Astrocyte (in vitro differentiated cells and primary cell): ENCODE measurements at regions not wholly inside any gene's neighbourhood (a gene's known extent, or its start where the extent isn't known, plus 50 kb on each side); places are given as distances from the start of the nearest gene placed in this dataset.

Source experiments
- DNase-seq: peaks from one replicate; pipeline ENCODE4 v3.0.0-alpha.2; 2010; ENCODE audit warnings: low read depth
- FAIRE-seq: peaks from 2 replicates; lab custom pipeline; 2011; peaks lifted over from hg19 to GRCh38; lab: Jason Lieb, UNC
- H2AFZ ChIP-seq: 2 replicates; pipeline ENCODE4 v1.6.0; 2012; ENCODE audit warnings: low read depth, low read length, inconsistent platforms
- H3K27ac ChIP-seq: 2 replicates; pipeline ENCODE4 v1.5.1; 2011; ENCODE audit warnings: low read depth, low read length, inconsistent platforms
- H3K27me3 ChIP-seq: 2 replicates; pipeline ENCODE4 v1.6.0; 2011; ENCODE audit warnings: low read length, inconsistent platforms; ENCODE audit not compliant: insufficient read depth
- H3K36me3 ChIP-seq: 2 replicates; pipeline ENCODE4 v1.5.1; 2011; ENCODE audit warnings: low read length, inconsistent platforms; ENCODE audit not compliant: insufficient read depth
- H3K4me1 ChIP-seq: 2 replicates; pipeline ENCODE4 v1.5.1; 2011; ENCODE audit warnings: low read length, inconsistent platforms; ENCODE audit not compliant: insufficient read depth
- H3K4me2 ChIP-seq: 2 replicates; pipeline ENCODE4 v1.6.0; 2012; ENCODE audit warnings: low read length, inconsistent platforms
- H3K4me3 ChIP-seq: 2 replicates; pipeline ENCODE4 v1.5.1; 2011; ENCODE audit warnings: low read depth, mild to moderate bottlenecking, low read length, inconsistent platforms; ENCODE audit not compliant: insufficient read depth
- H3K79me2 ChIP-seq: 2 replicates; pipeline ENCODE4 v1.6.0; 2012; ENCODE audit warnings: mild to moderate bottlenecking, low read length, inconsistent platforms; ENCODE audit not compliant: insufficient read depth
- H3K9ac ChIP-seq: 2 replicates; pipeline ENCODE4 v1.6.0; 2012; ENCODE audit warnings: mild to moderate bottlenecking, low read length, inconsistent platforms
- H3K9me3 ChIP-seq: 2 replicates; pipeline ENCODE4 v1.5.1; 2012; ENCODE audit warnings: low read depth, mild to moderate bottlenecking, low read length, inconsistent platforms; ENCODE audit not compliant: insufficient read depth
- H4K20me1 ChIP-seq: 2 replicates; pipeline ENCODE4 v1.6.0; 2012; ENCODE audit warnings: low read length, inconsistent platforms; ENCODE audit not compliant: insufficient read depth
- H3K27ac Mint-ChIP-seq: one replicate; pipeline ENCODE4 v1.8.0; 2021; ENCODE audit warnings: mild to moderate bottlenecking, mixed read lengths; ENCODE audit not compliant: unreplicated experiment
- H3K27me3 Mint-ChIP-seq: one replicate; pipeline ENCODE4 v1.8.0; 2021; ENCODE audit warnings: low read depth, mixed read lengths; ENCODE audit not compliant: unreplicated experiment
- H3K36me3 Mint-ChIP-seq: one replicate; pipeline ENCODE4 v1.8.0; 2021; ENCODE audit warnings: low read depth, mixed read lengths; ENCODE audit not compliant: unreplicated experiment
- H3K4me1 Mint-ChIP-seq: one replicate; pipeline ENCODE4 v1.8.0; 2021; ENCODE audit warnings: low read depth, mixed read lengths; ENCODE audit not compliant: unreplicated experiment
- H3K4me3 Mint-ChIP-seq: one replicate; pipeline ENCODE4 v1.8.0; 2021; ENCODE audit warnings: mild to moderate bottlenecking, moderate library complexity, mixed read lengths; ENCODE audit not compliant: unreplicated experiment
- H3K9me3 Mint-ChIP-seq: one replicate; pipeline ENCODE4 v1.8.0; 2021; ENCODE audit warnings: mild to moderate bottlenecking, mixed read lengths; ENCODE audit not compliant: unreplicated experiment
- EZH2 ChIP-seq: IDR thresholded peaks from 2 replicates; pipeline ENCODE4 v1.6.1; 2012; ENCODE audit warnings: mild to moderate bottlenecking, low read length, inconsistent platforms; ENCODE audit not compliant: insufficient read depth
- TF ChIP-seq, protein P1 (sequence below): IDR thresholded peaks from 2 replicates; pipeline ENCODE4 v1.5.1; 2011; ENCODE audit warnings: low read depth, mild to moderate bottlenecking, inconsistent platforms, low read length, moderate library complexity; ENCODE audit not compliant: insufficient read depth

DNA sequence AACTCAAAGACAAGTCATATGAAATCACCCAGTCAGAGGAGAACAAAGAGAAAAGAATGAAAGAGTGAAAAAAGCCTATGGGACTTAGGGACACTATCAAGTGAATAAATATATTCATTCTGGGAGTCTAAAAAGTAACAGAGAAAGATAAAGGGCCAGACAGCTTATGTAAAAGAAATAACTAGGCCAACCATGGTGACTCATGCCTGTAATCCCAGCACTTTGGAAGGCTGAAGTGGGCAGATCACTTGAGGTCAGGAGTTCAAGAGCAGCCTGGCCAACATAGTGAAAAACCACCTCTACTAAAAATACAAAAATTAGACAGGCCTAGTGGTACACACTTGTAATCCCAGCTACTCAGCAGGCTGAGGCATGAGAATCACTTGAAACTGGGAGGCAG lies 154.7 kb upstream of the TMEM106B start:
- Histone ChIP-seq H3K36me3 (no peaks in the 10 kb centered on the region), H3K79me2 (no peaks in the 10 kb centered on the region), H3K27me3 (no peaks in the 10 kb centered on the region), H3K4me3 (no peak overlapping the region), H2AFZ (no peak overlapping the region), H3K4me1 (no peaks in the 10 kb centered on the region), H3K27ac (no peak overlapping the region), H3K9me3 (no peaks in the 10 kb centered on the region), H4K20me1 (no peaks in the 10 kb centered on the region), H3K9ac (no peak overlapping the region), H3K4me2 (no peak overlapping the region)
- Mint-ChIP-seq H3K36me3 (no peaks in the 10 kb centered on the region), H3K4me3 (no peak overlapping the region), H3K27me3 (no peaks in the 10 kb centered on the region), H3K27ac (no peak overlapping the region), H3K9me3 (peaks cover 13% of the 10 kb centered on the region), H3K4me1 (no peaks in the 10 kb centered on the region)
- no peak for TF ChIP-seq EZH2
- DNase-seq, result peak; percentile 42
- FAIRE-seq, result no peak

DNA sequence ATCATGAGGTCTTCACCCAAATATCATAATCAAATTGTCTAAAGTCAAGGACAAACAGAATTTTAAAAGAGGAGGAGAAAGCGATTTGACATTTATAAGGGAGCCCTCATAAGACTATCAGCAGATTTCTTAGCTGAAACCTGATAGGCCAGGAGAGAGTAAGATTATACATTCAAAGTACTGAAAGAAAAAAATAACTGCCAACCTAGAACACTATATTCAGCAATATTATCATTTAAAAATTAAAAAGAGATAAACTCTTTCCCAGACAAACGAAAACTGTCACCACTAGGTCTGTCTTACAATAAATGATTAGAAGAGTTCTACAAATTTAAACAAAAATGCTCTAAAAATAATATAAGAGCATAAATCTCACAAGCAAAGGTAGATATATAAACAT lies 154.1 kb upstream of the TMEM106B start:
- H3K4me3 Mint-ChIP-seq, result no peak overlapping the region
- Histone ChIP-seq H3K9ac (no peak overlapping the region), H3K27me3 (no peaks in the 10 kb centered on the region), H3K4me1 (no peaks in the 10 kb centered on the region), H3K27ac (no peak overlapping the region), H2AFZ (no peak overlapping the region), H3K79me2 (no peaks in the 10 kb centered on the region), H3K36me3 (no peaks in the 10 kb centered on the region), H4K20me1 (no peaks in the 10 kb centered on the region), H3K4me3 (no peak overlapping the region), H3K9me3 (no peaks in the 10 kb centered on the region), H3K4me2 (no peak overlapping the region)
- peaks cover 13% of the 10 kb centered on the region for H3K9me3 Mint-ChIP-seq
- FAIRE-seq, result no peak
- no peak for DNase-seq
- no peak overlapping the region for H3K27ac Mint-ChIP-seq
- H3K36me3 Mint-ChIP-seq, result no peaks in the 10 kb centered on the region
- TF ChIP-seq, protein P1, sequence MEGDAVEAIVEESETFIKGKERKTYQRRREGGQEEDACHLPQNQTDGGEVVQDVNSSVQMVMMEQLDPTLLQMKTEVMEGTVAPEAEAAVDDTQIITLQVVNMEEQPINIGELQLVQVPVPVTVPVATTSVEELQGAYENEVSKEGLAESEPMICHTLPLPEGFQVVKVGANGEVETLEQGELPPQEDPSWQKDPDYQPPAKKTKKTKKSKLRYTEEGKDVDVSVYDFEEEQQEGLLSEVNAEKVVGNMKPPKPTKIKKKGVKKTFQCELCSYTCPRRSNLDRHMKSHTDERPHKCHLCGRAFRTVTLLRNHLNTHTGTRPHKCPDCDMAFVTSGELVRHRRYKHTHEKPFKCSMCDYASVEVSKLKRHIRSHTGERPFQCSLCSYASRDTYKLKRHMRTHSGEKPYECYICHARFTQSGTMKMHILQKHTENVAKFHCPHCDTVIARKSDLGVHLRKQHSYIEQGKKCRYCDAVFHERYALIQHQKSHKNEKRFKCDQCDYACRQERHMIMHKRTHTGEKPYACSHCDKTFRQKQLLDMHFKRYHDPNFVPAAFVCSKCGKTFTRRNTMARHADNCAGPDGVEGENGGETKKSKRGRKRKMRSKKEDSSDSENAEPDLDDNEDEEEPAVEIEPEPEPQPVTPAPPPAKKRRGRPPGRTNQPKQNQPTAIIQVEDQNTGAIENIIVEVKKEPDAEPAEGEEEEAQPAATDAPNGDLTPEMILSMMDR, result no peak
- TF ChIP-seq EZH2, result no peak
- H3K4me1 Mint-ChIP-seq, result no peaks in the 10 kb centered on the region
- no peaks in the 10 kb centered on the region for H3K27me3 Mint-ChIP-seq

DNA sequence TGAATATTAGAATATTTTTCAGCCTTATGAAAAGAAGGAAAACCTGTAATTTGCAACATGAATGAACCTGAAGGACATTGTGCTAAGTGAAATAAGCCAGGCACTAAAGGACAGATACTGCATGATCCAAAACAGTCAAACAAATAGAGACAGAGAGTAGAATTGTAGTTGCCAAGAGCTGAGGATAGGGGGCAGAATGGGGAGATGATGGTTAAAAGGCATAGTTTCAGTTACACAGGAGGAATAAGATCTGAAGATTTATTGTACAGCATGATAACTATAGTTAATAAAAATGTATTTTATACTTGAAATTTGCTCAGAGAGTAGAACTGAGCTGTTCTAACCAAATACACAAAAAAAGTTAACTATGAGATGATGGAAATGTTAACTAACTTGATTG lies 149.0 kb upstream of the TMEM106B start:
- no peak overlapping the region for H2AFZ ChIP-seq
- Mint-ChIP-seq H3K4me1 (no peaks in the 10 kb centered on the region), H3K36me3 (no peaks in the 10 kb centered on the region), H3K27ac (no peak overlapping the region), H3K4me3 (no peak overlapping the region), H3K9me3 (peaks cover 2% of the 10 kb centered on the region), H3K27me3 (no peaks in the 10 kb centered on the region)
- H3K79me2 ChIP-seq, result no peaks in the 10 kb centered on the region
- FAIRE-seq (no peak), DNase-seq (no peak)
- H3K36me3 ChIP-seq, result no peaks in the 10 kb centered on the region
- no peak overlapping the region for H3K9ac ChIP-seq
- no peaks in the 10 kb centered on the region for H3K9me3 ChIP-seq
- no peak overlapping the region for H3K4me2 ChIP-seq
- H3K4me1 ChIP-seq, result no peaks in the 10 kb centered on the region
- no peaks in the 10 kb centered on the region for H4K20me1 ChIP-seq
- no peak for TF ChIP-seq EZH2
- TF ChIP-seq, protein P1, result no peak
- no peaks in the 10 kb centered on the region for H3K27me3 ChIP-seq
- no peak overlapping the region for H3K27ac ChIP-seq
- H3K4me3 ChIP-seq, result no peak overlapping the region
